GM19468 (cell line): ENCODE measurements at regions not wholly inside any gene's neighbourhood (a gene's known extent, or its start where the extent isn't known, plus 50 kb on each side); places are given as distances from the start of the nearest gene placed in this dataset.
"Not testable (repeated sequence)": the region's sequence is repeated elsewhere in the genome, so short reads cannot be mapped to it uniquely, and the experiment has no call there.

ENCODE experiments used
- ATAC-seq: cut with Tn5 transposase; IDR thresholded peaks from one replicate; pipeline ENCODE4 v1.9.1; 2021; ENCODE audit warnings: mild to moderate bottlenecking, moderate library complexity, moderate number of reproducible peaks; ENCODE audit not compliant: unreplicated experiment; ENCODE audit errors: extremely low read depth

DNA sequence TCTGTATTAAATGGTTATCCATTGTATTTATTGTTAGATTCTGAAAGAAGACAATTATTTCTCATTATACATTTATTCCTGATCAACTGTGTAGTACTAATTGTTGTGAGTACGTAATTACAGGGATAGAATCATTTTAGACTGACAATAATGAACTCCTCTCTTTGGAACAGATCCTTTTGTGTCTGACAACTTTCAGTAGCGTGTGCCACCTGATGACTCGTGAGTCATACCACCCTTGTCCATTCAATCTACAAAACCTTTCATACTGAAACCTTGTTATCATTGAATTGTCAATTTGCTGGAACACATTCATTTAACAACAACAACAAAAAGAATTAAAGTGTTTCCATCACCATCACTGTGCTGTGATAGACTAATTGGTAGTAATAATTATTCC is 602.7 kb upstream of the PCDH7 start:
- ATAC-seq, result no peak

DNA sequence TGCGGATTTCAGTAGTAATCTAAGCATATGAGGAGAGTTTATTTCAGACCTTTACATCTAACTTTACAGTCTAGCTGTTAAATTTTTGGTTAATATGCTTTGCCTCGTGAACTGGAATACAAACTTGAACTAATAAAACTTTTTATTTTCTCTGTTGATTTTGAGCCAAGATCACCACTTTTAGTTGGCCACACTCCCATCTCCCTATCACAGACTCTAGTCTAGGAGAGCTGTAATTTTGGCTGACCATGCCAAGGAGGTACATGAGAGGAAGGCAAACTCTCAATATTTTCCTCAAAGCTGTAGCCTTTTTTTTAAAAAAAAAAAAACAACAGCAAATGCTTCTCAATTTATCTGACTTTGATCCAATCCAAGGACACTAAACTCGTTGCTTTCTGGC is 597.5 kb upstream of the PCDH7 start:
- no peak for ATAC-seq

DNA sequence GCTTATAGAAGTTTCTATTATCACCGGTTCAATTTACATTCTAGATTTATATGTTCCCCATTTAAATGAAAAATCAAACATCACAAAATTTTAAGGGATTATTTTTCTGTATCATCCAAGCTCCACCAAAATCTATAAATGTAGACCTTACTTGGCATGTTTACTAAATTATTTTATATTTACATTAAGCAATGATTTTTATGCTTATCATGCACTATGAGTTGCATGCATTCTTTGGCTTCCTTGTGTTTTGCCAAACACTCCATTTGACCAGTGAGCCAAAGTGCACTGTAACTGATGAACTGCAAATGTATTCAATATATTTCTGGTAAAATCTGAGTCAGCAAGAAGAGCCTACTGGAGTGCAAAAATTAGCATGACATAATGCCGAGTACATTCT is 595.5 kb upstream of the PCDH7 start:
- ATAC-seq, result not testable (repeated sequence)

DNA sequence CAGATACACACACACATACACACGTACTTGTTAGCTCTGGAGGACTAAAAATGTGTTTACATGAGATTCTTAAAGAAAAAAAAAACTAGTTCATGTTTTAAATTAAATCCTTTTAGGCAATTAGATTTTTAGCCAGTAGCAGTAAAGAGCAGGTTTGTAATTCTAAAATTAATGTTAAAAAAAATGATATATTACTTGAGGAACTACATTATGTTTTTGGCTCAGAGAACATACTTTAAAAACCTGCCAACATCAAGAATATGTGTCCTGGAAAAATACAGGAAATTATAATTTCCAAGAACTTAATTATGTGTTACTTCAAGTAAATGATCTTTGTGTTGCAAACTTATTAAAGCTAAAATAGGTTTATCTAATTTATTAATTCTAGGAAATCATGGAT is 594.3 kb upstream of the PCDH7 start:
- ATAC-seq, result no peak

DNA sequence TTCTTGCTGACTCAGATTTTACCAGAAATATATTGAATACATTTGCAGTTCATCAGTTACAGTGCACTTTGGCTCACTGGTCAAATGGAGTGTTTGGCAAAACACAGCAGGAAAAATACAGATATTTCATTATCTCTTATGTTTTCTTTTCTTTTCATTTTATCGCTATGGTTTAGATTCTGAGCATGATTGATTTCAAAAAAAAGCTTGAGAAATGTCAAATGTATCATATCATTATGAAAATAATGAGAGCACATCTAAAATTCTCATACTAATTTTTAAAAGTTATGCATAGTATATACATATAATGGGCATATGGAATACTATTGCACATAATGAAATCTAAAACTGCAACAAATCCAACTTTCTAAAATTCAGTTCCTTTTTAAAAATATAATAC is 593.8 kb upstream of the PCDH7 start:
- ATAC-seq, result no peak

DNA sequence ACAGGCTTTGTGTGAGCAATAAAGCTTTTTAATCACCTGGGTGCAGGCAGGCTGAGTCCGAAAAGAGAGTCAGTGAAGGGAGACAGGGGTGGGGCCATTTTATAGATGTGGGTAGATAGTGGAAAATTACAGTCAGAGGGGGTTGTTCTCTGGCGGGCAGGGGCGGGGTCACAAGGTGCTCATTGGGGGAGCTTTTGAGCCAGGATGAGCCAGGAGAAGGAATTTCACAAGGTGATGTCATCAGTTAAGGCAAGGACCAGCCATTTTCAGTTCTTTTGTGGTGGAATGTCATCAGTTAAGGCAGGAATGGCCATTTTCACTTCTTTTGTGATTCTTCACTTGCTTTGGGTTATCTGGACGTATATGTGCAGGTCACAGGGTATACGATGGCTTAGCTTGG is 571.3 kb upstream of the PCDH7 start:
- not testable (repeated sequence) for ATAC-seq

DNA sequence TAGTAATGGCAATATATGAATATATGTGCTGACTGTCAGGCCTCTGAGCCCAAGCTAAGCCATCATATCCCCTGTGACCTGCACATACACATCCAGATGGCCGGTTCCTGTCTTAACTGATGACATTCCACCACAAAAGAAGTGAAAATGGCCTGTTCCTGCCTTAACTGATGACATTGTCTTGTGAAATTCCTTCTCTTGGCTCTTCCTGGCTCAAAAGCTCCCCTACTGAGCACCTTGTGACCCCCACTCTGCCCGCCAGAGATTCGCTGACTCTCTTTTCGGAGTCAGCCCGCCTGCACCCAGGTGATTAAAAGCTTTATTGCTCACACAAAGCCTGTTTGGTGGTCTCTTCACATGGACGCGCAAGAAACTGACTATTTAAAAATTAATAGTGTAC is 570.6 kb upstream of the PCDH7 start:
- not testable (repeated sequence) for ATAC-seq

DNA sequence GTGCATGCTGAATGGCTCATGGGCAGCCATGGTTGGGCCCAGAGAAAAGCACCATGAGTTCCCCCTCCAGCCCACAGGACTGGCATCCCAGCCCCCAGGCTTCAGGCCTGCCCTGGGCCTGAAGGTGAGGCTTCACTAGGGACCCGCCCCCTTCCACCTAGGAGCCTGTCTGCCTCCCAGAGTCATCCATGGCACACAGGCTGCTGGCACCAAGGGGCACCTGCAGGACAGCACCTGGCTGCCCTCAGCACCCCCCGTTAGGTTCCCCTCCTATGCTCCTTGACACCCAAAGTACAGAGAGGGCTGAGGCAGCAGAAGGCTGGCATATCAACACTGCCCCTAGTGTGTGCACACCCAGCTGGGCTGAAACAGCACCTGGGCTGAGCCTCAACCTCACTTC is 566.7 kb upstream of the PCDH7 start:
- no peak for ATAC-seq

DNA sequence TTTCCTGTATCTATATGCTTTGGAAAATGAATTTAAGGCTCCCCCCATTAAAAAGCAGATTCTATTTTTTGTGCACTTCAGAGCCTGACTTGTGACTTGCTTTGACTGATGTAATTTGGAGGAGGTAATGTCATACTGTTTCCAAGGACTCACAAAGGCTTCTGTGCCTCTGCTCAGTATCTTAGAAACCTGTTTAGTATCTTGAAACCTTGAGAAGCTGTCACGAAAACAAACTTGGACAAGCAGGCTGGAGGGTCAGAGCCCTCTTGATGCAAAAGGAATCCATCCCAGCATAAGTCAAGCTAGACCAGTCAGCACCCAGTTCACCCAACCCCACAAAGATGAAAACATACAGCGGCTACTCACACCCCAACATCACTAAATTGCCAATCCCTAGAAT is 560.0 kb upstream of the PCDH7 start:
- ATAC-seq, result no peak

DNA sequence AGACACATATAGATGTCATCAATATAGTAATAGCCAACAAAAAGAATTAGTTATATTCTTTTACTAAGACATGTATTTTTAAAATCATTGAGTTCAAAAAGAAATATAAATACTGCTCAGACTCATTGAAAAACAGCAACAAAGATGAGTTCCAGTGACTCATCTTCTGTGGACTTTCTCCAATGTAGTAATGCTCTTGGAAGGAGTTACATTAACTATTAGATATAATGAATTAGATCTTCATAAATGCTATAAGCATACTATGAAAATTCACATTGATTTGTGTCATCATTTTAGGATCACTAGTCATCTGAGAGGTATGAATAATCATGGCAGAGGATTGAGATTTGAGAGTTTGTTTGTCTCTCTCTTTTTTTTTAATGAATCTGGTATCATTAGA is 547.8 kb upstream of the PCDH7 start:
- no peak for ATAC-seq

DNA sequence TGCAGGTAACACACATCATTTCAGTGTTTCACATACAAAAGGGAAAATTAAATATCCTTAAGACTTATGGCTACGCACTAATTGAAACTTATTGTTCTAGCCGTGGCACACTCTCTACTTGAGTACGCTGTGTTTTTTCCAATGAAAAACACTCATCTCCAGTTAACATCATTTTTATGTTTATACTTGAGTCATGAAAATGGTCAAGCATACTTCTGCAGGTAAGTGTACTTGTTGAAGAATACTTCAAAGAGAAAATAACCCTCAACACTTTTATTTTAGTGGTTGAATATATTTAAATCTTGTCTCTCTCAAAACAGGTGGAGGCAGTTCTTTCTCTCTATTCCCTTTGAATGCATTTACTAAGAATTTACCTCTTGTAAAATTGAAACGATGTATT is 538.7 kb upstream of the PCDH7 start:
- ATAC-seq, result no peak

DNA sequence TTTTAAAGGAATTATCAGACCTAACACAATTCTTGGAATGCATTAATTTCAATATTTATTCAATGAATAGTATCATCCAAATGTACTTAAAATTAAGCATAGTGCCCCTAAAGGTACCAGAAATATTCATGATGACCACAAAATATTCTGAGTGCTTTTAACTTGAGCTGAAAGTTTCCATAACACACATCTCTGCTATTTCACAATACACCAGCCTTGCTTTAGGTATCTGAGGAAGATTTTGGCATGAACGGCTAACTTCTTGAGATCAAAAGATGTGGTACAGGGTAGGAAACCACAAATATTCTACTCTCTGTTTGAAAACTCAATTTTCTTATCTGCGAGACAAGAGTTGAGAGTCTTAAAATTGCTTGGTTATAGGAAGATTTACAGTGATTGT is 538.3 kb upstream of the PCDH7 start:
- ATAC-seq, result no peak

DNA sequence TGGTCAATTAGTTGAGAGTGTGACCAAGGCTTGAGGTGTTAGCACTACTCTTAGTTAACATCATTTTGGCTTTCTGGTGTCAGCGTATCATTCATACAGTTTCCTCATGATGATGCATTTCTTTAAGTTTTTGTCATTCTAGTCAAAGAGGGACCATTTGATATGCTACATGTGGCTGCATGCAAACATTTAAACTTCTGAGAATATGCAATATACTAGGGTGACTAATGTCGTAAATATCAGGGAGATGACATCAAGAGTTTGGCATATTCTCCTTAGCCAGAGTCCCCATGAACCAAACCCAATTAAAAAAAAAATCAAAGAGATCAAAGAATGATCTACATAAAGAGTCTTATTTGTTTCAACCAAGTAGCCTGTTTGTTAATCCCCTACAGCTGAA is 537.4 kb upstream of the PCDH7 start:
- ATAC-seq, result no peak

DNA sequence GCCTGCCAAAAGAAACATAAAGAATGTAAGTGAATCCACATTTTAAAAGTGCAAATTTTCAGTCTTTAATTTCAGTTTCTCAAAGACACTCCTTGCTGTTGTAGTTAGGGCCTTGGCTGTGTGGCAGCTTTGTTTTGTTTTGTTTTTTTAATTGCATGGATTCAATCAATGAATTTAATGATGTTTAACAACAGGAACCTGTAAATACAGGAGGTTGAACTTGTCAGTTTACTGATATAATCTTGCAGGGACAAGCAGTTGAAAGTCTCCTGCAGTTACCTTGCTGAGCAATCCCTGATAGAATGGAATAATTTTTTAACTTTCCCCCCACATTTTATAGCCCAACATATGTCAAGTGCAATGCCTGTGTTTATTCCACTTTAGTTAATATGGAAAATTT is 528.3 kb upstream of the PCDH7 start:
- ATAC-seq, result no peak

DNA sequence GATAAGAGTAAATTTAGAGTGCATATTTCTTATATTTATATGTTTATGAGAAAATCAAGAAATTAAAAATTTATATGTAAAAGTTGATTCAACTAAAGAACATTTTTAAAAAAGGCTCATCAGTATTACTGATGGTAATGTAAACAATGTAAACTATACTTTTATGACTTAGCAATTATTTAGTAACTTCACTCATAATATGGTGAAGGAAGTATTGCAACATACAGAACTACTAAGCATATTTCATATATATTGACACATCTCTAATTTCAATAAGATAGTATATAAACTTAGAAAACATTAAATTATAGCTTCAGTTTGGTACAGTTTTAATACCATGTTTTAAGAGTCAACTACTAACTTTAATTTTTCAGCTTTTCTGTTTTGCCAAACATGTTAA is 512.8 kb upstream of the PCDH7 start:
- no peak for ATAC-seq

DNA sequence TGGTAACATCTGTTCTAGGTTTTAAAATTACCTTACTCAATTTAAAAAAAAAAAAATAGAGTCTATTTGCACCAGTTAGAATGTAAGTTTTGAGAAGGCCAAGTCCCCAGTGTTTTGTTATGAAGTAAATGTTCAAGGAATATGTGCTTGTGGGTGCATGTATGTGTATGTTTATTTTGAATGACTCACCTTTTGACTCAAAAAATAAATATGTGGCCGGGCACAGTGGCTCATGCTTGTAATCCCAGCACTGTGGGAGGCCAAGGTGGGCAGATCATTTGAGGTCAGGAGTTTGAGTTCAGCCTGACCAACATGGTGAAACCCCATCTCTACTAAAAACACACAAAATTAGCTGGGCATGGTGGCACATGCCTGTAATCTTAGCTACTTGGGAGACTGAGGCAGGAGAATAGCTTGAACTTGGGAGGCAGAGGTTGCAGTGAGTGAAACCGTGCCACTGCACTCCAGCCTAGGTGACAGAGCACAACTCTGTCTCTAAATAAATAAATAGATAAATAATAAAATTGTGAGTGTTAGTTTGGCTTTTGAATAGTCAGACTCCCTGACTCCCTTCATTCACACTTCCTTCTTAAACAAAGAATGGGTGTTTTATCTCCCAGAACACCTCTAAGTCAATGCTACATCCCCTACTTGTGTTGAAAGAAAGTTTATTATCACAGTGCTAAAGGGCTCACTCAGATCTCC is 511.3 kb upstream of the PCDH7 start:
- ATAC-seq, result no peak

DNA sequence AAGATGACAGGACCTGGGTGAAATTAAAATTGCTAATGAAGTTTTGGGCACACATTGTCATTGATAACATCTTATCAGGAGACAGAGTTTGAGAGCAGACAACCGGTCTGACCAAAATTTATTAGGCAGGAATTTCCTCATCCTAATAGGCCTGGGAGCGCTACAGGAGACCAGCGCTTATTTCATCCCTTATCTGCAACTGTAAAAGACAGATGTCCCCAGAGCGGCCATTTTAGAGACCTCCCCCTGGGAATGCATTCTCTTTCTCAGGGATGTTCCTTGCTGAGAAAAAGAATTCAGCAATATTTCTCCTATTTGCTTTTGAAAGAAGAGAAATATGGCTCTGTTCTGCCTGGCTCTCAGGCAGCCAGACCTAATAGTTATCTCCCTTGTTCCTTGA is 504.2 kb upstream of the PCDH7 start:
- ATAC-seq, result not testable (repeated sequence)

DNA sequence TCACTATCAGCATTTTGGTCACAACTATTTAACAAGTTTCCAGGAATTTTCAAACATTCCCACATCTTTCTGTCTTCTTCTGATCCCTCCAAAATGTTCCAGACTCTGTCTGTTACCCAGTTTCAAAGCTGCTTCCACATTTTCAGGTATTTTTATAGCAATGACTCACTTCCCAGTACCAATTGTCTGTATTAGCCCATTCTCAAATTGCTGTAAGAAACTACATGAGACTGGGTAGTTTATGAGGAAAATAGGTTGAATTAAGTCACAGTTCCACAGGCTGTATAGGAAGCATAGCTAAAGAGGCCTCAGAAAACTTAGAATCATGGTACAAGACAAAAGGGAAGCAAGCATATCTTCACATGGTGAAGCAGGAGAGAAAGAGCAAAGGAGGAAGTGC is 475.0 kb upstream of the PCDH7 start:
- no peak for ATAC-seq

DNA sequence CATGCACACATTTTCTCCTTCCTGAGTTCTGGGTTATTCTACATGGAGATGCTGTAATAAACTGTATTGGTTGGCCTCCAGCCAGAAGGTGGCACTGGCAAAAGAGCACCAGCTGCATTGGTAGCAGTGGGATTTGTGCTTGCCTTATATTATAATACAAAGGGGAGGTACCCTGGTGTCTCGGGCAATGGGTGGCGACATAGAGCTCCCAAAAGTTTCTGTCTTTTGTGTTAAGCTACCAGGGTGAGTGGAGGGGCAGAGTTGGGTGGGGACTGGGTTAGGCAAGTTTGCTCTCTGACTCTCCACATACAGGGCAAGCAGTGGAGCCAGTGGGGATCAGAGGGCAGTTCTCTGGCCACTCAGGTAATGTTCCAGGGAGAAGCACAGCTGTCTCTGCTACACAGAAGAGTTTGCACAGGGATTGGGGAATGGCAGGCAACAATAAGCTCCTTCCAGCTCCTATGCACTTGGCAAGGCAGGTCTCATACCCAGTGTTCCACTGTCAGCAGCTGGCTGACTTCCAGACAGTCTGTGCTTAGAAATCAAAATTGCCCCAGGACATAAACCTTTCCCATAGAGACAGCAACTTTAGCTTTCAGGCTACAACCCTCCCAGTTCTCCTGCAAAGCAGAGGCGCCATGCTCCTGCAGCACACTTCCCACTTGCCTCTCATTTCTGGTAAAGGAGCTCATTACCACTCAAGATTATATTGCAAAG is 463.9 kb upstream of the PCDH7 start:
- no peak for ATAC-seq

DNA sequence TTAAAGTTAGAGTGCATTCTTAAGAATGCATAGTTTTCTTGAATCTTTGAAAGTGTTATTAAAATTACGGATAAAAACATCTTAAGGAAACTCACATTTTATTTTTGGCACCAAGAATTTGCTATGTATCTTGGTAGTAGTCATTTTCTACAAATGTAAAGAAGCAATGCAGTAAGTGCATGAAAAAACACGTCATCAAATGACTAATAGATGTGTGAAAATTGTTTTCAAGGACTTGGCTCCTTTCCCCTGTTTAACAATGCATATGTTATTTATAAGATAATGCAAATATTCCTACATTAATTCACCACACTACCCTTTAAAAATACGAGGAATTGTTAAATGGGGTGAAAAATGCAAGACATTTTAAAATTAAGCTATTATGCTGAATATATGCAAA is 461.2 kb upstream of the PCDH7 start:
- ATAC-seq, result no peak

DNA sequence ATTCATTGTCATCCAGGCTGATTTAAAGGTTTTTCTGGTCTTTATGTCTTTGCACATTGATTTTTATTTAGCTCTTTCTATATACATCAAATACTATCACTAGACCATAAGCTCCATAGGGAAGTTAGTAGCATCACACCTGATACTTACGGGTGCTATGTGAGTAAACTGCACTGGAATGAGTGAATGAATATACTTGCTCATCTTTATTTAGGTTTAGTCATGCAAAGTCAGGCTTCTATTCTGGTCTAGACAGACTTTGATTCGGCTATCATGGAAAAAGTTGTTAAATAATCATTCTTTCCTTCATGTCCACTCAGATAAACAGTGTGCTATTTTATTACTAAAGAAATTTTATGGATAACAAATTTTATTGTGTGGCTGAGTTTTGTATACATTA is 457.8 kb upstream of the PCDH7 start:
- no peak for ATAC-seq

DNA sequence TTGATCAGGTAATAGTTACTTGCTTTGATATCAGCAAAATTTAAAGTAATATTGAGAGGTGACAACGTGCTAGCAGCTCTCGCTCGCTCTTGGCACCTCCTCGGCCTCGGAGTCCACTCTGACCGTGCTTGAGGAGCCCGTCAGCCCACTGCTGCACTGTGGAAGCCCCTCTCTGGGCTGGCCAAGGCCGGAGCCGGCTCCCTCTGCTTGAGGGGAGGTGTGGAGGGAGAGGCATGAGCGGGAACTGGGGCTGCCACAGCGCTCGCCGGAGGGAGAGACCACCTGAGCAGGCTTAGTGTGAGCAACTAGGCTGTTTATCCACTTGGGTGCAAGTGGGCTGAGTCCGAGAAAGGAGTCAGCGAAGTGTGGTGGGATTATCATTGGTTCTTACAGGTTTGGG is 455.7 kb upstream of the PCDH7 start:
- no peak for ATAC-seq
